ENCODE measurements at regions not wholly inside any gene's neighbourhood (a gene's known extent, or its start where the extent isn't known, plus 50 kb on each side); places are given as distances from the start of the nearest gene placed in this dataset.

GRCh38 chr2:14270036-14270582, 362.4 kb upstream of the LRATD1 start:
- H3K36me3 ChIP-seq (ENCODE audit: control insufficient read depth, insufficient read depth, low read length), result no peaks in the 10 kb centered on the region
- no peaks in the 10 kb centered on the region for H3K79me2 ChIP-seq (ENCODE audit: control insufficient read depth, insufficient read depth, low read length)
- CTCF ChIA-PET (ENCODE audit: low intra/inter-chr PET ratio), result no interaction called here
- H3K9ac ChIP-seq (ENCODE audit: insufficient read depth in 1 of 2, low read depth in 2 of 2, low read length in 2 of 2), result no peak overlapping the region
- H3K4me3 ChIP-seq, result no peak overlapping the region
- DNase-seq (ENCODE audit: extremely low read depth in 1 of 4, low spot score in 3 of 4) (no peak), ATAC-seq (no peak), FAIRE-seq (no peak)
- H3K27ac ChIP-seq (ENCODE audit: extremely low read depth, low read depth, low read length), result no peak overlapping the region
- no TSS peak for BruUV-seq (replicated peaks)
- no peaks in the 10 kb centered on the region for H3K4me1 ChIP-seq (replicated peaks in 1 of 2; ENCODE audit: control insufficient read depth in 2 of 2, insufficient read depth in 2 of 2, low read length in 2 of 2)
- POLR2A ChIA-PET, result no interaction called here
- WGBS (ENCODE audit: insufficient coverage, low coverage, missing lambda C conversion rate), result 0% methylated on average over 5 of the region's 5 CpGs
- in situ Hi-C loops (cut with MboI) (no loop called here), intact Hi-C loops (cut with micrococcal nuclease) (no loop called here)
- no peaks in the 10 kb centered on the region for H3K27me3 ChIP-seq (ENCODE audit: control insufficient read depth in 2 of 2, insufficient read depth in 2 of 2, low read length in 2 of 2)
- no peak overlapping the region for H3K4me2 ChIP-seq (ENCODE audit: insufficient read depth, low read length)
- no peaks in the 10 kb centered on the region for H3K9me1 ChIP-seq (ENCODE audit: control insufficient read depth, insufficient read depth, low read length)
- no peak overlapping the region for H2AFZ ChIP-seq (ENCODE audit: low read depth, low read length)
- H4K20me1 ChIP-seq (replicated peaks; ENCODE audit: control insufficient read depth, insufficient read depth, low read length), result no peaks in the 10 kb centered on the region
- TF ChIP-seq GABPB1 (CRISPR knock-in tag; IDR thresholded peaks at IDR 0.05), result no peak
- TF ChIP-seq RERE (CRISPR knock-in tag; IDR thresholded peaks at IDR 0.05; ENCODE audit: borderline replicate concordance), result no peak
- TF ChIP-seq KDM2B (CRISPR knock-in tag; IDR thresholded peaks at IDR 0.05), result no peak
- no peak for TF ChIP-seq MCM2 (IDR thresholded peaks at IDR 0.05; ENCODE audit: low read depth)
- no peak for TF ChIP-seq ZFP91 (CRISPR knock-in tag; IDR thresholded peaks at IDR 0.05)
- no peak for TF ChIP-seq CLOCK (CRISPR knock-in tag; IDR thresholded peaks at IDR 0.05; ENCODE audit: borderline replicate concordance)
- no peak for TF ChIP-seq POLR2AphosphoS2 (IDR thresholded peaks at IDR 0.05; ENCODE audit: low read length)
- TF ChIP-seq PREB (CRISPR knock-in tag; IDR thresholded peaks at IDR 0.05), result no peak
- H3K9me3 ChIP-seq (replicated peaks; ENCODE audit: control insufficient read depth, insufficient read depth, low read depth, low read length), result 0 out of 2 replicates have a peak, but pooled peaks cover 1% of the 10 kb centered on the region
